RWPE1 (cell line): ENCODE measurements at regions not wholly inside any gene's neighbourhood (a gene's known extent, or its start where the extent isn't known, plus 50 kb on each side); places are given as distances from the start of the nearest gene placed in this dataset.
"Not testable (repeated sequence)": the region's sequence is repeated elsewhere in the genome, so short reads cannot be mapped to it uniquely, and the experiment has no call there.

ENCODE experiments used
- CTCF ChIA-PET: fragments of 350-600 bp; sonication (Branson Sonifier 250); formaldehyde crosslinking; extraction: SDS; loops from one replicate; lab custom pipeline; 2021; lab: Yijun Ruan, JAX
- POLR2A ChIA-PET: fragments of 400-600 bp; formaldehyde crosslinking; extraction: SDS; loops from one replicate; lab custom pipeline; 2020; ENCODE audit warnings: antibody characterized with exemption; ENCODE audit not compliant: low non-redundant PET; lab: Yijun Ruan, JAX
- DNase-seq: peaks from one replicate; pipeline ENCODE4 v3.0.0; 2012; ENCODE audit warnings: low spot score
- H3K27ac ChIP-seq: fragments of 450-650 bp; 2 replicates; pipeline ENCODE4 v1.5.1; 2017
- CTCF ChIP-seq: fragments of 450-650 bp; conservative IDR thresholded peaks from 2 replicates; pipeline ENCODE4 v1.5.1; 2017; ENCODE audit warnings: low read depth, mild to moderate bottlenecking

- no peak overlapping the region for H3K27ac ChIP-seq
- TF ChIP-seq CTCF: no peak
- ChIA-PET CTCF (no interaction called here), POLR2A (no interaction called here)
- DNase-seq: no peak
These were observed 175.6 kb upstream of the RAB6C start for GRCh38 chr2:129803871-129804270.

GRCh38 chr2:129805899-129806298 lies 173.6 kb upstream of the RAB6C start:
- ChIA-PET POLR2A (no interaction called here), CTCF (no interaction called here)
- DNase-seq: no peak
- no peak for TF ChIP-seq CTCF
- no peak overlapping the region for H3K27ac ChIP-seq

- ChIA-PET CTCF (interaction anchor here (0.6 to 0.8 kb wide), 2 partner anchors 1211 to 1897 kb away, joined by 3 read pairs; no protein-coding TSS in a partner anchor), POLR2A (no interaction called here)
- no peak for DNase-seq
- TF ChIP-seq CTCF: no peak
- no peak overlapping the region for H3K27ac ChIP-seq
These were observed 173.1 kb upstream of the RAB6C start for GRCh38 chr2:129806317-129806716.

DNA sequence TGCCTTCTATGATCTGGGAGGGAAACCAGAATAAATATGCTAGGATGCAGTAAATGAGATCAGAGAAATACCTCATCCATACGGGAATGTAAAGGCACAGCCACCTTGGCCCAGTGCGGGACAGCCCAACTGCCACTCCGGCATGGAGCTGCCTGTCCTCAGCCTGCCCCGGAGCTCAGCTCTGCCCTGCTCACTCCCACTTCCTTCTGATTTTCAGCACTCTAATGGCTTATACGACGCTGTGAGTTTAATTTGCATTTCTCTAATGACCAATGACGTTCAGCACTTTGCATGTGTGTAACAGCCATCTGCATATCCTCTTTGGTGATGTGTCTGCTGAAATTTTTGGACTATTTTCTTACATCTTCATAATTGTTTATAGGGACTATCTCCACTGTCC lies 172.5 kb upstream of the RAB6C start:
- H3K27ac ChIP-seq: no peak overlapping the region
- ChIA-PET POLR2A (no interaction called here), CTCF (interaction anchor here (0.8 kb wide), 1 partner anchor 1212 kb away, joined by 3 read pairs; no protein-coding TSS in a partner anchor)
- no peak for TF ChIP-seq CTCF
- DNase-seq: no peak

DNA sequence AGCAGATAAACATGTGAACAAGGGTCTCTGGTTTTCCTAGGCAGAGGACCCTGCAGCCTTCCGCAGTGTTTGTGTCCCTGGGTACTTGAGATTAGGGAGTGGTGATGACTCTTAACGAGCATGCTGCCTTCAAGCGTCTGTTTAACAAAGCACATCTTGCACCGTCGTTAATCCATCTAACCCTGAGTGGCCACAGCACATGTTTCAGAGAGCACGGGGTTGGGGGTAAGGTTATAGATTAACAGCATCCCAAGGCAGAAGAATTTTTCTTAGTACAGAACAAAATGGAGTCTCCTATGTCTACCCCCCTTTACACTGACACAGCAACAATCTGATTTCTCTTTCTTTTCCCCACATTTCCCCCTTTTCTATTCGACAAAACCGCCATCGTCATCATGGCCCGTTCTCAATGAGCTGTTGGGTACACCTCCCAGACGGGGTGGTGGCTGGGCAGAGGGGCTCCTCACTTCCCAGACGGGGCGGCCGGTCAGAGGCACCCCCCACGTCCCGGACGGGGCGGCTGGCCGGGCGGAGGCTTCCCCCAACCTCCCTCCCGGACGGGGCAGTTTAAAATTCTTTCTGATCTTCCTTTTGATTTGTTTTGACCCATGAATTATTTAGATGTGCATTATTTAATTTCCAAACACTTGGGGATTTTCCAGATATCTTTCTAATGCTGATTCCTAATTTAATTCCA lies 171.7 kb upstream of the RAB6C start:
- POLR2A ChIA-PET, CTCF ChIA-PET, H3K27ac ChIP-seq, DNase-seq: not testable (repeated sequence)

DNA sequence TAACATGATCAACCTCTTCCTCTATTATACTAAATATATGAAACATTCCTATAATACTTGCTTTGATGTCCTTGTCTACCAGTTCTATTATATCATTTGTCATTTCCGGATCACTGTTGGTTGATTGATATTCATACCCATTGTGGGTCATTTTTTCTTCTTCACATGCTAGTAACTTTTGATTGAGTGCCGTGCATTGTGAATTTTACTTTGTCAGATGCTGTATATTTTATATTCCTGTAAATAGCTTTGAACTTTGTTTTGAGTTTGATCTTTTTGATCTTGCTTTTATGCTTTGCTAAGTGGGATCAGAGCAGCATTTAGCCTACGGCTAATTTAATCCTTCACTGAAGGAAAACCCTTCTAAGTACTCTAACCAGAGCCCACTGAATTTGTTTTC lies 168.9 kb upstream of the RAB6C start:
- no peak for DNase-seq
- H3K27ac ChIP-seq: no peak overlapping the region
- POLR2A ChIA-PET: no interaction called here
- TF ChIP-seq CTCF: no peak
- CTCF ChIA-PET: interaction anchor here (0.5 kb wide), 1 partner anchor 1577 kb away, joined by 3 read pairs; no protein-coding TSS in a partner anchor

GRCh38 chr2:129812071-129812470 lies 167.4 kb upstream of the RAB6C start:
- ChIA-PET CTCF (no interaction called here), POLR2A (no interaction called here)
- TF ChIP-seq CTCF: no peak
- no peak overlapping the region for H3K27ac ChIP-seq
- DNase-seq: no peak
